ENCODE measurements at regions not wholly inside any gene's neighbourhood (a gene's known extent, or its start where the extent isn't known, plus 50 kb on each side); places are given as distances from the start of the nearest gene placed in this dataset.
"Not testable (repeated sequence)": the region's sequence is repeated elsewhere in the genome, so short reads cannot be mapped to it uniquely, and the experiment has no call there.

DNA sequence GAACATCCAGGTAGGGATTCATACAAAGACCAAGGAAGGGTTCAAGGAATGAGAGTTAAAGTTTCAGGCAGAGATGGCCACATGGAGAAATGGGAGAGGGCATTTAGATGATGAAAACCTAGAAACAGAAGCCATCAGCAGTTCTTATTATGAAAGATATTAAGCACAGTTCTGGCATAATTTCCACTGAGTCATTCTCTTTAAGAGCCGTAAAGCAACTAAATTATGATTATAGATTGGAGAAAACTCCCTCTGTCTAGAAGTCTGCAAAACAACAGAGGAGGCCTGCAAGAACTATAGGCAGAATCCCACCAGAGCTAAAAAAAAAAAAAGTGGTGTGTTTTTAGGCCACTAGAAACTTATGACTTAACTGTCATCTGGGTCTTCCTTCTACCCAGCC, 157.1 kb upstream of the MPDZ start:
- DNase-seq, result peak; percentile 20

DNA sequence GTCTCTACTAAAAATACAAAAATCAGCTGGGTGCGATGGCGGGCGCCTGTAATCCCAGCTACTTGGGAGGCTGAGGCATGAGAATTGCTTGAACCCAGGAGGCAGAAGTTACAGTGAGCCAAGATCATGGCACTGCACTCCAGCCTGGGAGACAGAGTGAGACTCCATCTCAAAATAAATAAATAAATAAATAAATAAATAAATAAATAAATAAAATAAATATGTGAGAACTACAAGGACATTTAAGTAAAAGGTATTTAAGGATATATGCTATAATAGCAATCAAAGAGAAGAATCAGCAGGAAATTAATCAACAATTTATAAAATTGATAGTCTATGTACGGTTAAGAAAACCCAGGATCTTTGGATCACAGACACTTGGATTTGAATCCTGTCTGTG, 154.0 kb upstream of the MPDZ start:
- DNase-seq, result not testable (repeated sequence)

DNA sequence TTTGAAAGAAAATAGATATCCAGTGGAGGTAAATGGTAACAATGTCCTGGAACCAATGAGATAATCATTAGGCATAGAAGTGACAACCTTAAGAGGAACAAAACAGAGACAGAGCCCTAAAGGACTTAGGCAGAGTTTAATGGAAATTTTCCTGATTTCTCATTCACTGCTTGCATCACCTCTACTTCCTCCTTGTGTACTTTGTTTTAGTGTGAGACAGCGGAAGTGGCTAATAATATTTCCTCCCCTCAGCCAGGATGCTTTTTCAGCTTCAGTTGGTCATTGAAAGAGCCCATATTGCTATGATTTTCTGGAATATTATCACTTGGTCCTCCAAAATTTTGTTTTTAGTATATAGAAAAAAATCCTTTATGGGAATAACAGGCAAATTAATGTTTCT, 153.4 kb upstream of the MPDZ start:
- no peak for DNase-seq

DNA sequence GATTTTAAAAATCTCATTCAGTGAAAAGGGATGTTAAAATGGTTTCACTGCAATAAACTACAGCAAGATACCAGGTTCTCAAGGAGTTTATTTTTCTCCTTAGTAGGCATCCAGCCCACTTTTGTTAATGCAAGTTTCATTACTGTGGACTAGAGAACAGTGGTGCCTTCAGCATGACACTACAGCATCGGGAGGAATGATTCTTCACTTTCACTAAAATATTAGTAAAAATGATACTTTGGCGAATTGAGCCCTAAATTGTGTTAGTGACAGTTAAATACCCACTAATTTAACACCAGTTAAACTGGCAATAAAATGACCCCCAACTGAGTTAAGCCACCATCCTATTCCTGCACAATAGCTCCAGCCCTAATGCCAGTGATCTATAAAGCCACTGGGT, 152.2 kb upstream of the MPDZ start:
- no peak for DNase-seq

DNA sequence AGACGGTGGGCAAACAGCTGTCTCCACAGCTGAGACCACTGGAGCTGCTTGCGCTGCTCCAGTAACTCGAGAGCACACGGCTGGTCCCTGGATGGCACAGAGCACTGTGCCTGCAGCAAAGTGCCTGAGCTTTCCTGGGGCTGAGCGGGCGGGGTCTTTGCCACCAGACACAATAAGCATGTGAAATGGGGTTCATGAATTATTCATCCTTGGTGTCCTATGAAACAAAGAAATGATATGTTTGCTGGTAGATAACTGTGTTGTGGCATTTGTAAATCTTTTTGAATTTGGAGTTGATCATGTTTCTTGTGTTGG, 151.7 kb upstream of the MPDZ start:
- DNase-seq, result no peak

DNA sequence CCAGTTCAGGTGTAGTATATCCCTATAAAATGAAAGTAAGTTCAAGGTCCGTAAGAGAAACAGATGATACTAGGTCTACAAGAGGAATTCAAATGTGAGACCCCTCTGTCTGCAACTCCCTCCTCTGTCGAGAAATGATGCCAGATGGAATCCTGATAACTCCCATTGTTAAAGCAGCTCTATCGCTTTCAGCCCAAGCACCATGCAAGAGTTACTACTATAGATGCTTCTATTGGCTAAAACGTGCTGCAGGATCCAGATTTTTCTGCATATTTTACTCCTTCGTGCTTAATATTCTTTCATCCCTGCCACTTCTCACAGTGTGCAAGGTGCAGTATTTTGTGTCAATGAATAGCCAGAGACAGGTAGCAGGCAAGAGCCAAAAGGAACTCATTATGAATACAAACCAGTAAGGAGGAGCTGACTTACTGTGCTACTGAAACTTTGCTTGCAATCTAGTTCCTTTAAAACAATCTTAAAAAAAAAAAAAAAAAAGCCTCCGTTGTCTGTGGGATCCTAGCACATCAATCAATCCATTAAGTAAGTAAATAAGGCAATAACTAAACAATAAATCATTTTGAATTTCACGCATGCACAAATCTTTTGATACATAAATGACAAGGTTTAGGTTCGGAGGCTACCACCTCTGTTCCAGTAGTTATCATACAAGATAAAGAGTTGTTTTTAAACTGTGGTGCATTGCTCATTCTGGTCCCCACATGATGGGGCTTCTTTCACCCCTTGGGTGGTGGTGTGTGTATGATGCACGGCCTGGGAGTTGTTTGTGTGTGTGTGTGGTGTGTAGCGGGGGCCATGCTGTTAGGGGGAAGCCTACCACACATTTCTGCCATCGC, 151.1 kb upstream of the MPDZ start:
- DNase-seq, result no peak

DNA sequence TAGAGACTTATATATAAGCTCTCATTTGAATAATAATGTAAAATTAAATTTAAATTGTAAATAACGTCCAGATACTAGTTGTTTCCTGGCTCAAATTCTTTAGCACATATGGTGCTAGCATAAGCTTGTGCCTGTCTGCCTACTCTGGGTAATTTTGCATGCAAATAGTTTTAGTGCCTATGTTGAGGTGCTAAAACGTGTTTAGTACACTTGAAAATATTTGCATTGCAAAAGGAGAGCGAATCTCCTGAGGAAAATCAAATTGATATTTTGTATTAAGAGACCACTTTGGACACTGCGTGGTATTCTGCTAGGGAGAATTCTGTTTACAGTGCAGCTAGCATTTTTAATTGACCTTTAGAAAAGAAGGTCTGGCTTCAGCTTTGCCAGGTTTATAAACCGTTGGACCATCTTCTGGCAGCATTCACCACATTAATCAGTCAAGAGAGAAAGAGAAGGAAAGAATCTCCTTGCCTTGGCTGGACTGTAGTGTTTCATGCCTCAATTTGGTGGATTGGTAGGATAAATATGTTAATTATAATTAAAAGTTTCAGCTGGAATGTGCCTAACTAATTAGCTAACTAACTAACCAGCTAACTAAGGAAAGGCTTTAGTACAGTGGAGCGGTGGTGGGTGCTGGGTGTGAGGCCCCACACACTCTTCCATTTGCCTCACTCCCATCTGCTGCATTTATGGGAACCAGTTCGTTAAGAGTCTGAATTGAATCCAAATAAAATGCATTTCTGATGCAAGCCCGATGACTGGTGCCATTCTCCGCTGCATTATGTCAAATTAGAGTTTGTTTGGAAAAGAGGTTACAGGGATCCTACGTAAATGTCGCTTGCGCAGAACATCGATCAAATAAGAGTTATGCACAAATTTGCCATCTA, 150.1 kb upstream of the MPDZ start:
- DNase-seq, result no peak

DNA sequence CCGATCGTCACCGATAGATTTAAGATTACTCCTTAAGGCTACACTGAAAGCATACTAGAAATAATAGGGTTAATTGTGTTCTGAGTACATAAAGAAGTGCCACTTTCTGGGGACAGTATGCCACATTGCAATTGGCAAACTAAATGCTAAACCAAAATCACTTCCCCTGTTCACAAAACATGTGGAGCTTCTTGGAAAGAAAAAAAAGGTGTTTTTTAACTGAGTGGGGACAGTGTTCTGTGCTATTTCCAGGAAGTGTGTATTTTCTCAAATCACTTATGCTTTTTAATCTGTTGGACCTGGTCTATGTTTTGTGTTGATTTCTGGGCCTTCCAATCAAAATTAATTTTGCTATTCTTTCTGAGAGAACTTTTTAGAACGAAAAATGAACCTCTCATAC, 149.3 kb upstream of the MPDZ start:
- DNase-seq, result no peak

DNA sequence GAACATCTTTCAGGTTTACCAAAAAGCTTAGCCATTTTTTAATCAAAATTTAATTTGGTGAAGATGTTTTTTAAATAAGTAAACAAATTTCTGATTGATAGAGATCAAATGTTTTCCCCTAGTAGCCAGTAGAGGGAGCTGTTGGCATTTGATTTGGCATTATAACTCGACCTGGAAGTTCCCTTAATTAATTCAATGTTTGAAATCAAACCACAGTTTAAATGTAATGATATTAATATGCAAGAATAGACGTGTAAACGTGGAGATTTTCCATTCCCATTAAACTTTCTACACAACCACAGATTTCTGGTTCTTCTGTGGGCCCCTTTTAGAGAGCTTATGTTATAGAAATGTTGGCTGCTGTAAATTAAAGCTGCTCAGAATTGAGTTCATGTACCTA, 148.1 kb upstream of the MPDZ start:
- peak; percentile 42 for DNase-seq

DNA sequence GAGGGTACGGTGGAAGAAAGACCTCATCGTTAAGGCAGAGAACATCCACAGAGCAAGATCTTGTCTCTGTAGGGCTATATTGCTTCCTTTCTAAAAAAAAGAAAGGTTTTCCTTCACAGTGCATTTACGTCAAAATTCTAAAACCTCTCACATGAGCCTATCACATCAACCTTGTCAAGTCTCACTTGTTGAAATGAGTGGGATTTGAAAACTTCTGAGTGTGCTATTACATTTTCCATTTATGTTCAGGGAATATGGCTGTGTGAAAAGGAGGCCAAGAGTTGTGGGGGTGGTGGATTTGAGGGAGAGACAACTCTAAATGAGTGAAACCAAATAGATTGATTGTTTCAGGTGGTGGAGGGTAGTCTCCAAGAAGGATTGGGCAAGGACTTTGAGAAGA, 147.1 kb upstream of the MPDZ start:
- no peak for DNase-seq

DNA sequence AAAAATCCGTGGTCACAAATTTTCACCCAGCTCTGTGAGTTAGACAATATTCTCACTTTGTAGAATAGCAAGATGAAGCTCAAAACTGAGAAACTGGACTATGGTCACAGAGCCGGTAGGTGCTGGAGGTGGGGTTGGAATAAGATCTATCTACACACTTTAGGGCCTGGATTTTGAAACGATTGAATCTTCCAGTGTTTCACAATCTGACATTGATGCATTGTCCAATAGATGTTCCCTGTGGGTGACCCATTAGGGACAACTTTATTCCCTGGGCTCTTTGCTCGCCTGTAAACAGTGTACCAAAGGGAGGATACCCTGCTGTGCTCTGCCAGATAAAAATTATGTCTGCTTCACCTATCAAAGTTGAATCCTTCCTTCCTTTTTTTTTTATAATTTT, 145.4 kb upstream of the MPDZ start:
- DNase-seq, result no peak

DNA sequence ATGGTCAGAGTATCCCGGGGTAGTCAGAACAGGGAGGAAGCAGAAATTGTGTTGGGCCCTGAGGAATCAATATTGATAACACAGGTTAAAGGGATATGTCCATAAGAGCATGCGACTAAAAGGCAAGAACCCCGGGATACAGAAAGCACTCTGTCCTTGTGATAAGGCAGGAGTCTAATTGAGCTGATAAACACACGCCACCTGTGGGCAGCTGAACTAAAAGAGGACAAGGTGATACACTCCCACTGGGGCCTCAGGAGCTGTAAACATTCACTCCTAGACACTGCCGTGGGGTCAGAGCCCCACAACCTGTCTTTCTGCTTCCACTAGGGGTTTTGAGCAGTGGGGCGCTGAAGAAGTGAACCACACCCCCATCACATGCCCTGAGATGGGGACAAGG, 144.7 kb upstream of the MPDZ start:
- DNase-seq, result no peak

DNA sequence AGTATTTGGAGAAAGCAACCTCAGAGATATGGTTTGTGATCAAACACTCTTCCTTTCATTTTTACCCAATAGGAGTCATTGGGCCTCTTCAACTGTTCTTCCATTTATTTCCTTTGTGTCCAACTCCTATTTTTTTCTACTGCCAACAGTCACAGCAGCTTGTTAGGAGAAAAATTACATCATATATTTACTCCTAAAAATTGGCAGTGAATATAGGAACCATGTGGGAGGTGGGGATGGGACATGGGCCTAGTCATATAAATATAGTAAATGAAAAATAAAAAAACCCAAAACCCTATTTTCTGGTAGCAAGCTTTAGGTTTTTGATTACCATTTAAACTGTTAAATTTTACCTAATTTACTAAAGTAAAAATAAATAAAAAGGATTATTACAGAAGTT, 134.9 kb upstream of the MPDZ start:
- no peak for DNase-seq

DNA sequence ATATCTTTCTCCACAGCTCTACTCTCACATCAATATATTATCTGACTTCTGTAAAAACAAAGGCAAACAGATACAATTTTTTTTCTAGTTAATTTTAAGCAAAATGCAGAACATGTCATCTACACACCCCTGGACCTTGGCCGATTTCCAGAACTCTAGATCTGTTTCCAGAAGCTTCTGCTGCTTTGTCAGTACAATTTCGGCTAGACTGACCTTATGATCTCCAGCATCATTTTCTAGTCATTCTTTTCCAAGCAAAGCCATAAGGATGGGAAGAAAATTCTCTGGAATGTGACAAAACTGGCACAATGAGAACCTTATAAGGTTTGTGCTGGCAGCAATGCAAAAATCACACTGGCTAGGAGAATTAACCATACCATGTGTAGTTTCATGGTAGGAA, 132.8 kb upstream of the MPDZ start:
- peak; percentile 8 for DNase-seq

DNA sequence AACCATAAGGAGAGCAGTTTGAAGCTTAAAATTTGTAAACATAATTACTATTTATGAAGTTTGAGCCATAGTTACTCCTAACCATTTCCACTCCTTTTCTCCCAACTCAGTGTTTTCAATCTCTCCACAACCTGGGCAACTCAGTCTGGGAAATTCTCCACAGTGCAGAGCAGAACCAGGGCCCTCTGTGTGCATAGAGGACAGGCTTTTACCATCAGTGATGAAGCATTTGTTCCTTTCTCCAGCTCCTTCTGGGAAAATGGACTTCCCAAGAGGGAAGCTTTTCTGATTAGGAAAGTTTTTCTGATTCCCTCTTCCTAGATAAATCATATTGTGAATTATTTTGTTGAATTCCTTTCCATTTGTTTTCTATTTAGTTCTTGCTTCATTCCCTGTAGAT, 132.3 kb upstream of the MPDZ start:
- DNase-seq, result no peak

DNA sequence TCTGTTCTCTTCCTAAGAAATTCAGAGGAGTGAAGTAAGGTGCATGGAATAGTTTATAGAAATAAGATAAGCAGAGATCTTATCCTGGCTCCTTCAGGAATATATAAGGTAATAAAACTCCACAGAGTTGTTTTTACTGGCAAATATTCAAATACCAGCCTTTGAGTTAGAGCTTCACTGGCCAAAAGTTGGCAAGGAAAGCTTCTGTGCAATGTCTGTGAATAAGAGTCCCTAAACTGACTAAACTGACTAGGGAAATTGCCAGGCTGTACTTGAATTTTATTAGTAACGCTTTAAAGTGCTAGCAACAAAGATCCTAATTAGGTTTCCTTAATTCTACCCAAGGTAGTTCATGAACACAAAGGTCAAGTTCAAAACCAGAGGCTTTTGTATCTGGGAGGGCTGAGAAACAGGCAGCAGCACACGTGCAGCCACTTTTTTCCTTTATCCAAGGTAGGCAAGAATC, 131.1 kb upstream of the MPDZ start:
- peak; percentile 10 for DNase-seq

DNA sequence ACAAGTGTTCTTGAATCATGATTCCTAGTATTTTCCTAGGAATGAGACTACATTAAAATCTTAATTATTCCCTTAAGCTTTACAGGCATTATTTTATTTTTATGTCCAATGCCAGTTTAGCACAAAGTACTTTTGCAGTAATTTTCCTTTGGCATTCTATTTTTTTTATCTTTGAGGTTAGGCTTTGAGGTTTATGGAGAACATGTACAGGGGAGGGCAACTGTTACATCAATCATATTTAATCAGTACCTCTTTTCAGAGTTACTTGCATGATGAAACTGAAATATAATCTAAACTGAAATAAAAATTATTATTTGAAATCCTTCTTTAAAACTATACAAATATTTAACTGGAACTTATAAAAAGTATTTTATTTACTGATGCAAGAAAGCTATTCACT, 118.2 kb upstream of the MPDZ start:
- DNase-seq, result no peak

DNA sequence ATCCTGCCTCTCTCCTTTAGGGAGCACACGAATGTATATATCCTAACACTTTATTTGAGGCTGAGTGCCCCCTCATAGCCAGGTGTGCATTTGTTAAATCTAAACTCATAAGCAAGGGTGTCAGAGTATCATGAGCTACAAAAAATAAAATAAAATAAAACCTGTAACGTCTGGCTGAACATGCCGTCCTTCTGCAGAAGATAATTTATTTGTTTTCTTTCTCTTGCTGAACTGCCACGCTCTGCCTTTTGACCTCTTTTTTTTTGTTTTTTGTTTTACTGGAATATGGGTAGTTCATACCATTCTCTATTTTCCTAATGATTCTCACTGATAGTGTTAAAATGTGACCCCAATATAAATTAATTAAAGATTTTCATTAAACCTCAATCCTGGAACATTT, 117.7 kb upstream of the MPDZ start:
- DNase-seq, result no peak

DNA sequence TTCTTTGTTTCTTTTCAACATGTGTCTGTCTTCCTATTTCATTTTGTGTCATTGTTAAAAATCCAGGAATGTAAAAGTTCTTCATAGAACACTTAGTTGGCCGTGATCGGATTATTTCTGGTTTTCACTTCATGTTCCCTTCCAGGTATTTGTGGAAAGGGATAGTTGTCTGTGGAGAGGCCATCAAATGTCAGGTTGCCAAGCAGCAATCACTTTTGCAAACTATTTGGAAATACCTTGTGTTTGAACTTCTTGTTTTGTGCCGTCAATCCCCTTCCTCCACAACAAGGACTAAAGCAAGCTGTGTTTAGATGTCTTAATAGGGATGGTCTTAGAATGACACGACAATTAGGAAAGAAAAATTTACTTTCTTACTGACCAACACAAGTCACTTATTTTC, 116.9 kb upstream of the MPDZ start:
- DNase-seq, result no peak

DNA sequence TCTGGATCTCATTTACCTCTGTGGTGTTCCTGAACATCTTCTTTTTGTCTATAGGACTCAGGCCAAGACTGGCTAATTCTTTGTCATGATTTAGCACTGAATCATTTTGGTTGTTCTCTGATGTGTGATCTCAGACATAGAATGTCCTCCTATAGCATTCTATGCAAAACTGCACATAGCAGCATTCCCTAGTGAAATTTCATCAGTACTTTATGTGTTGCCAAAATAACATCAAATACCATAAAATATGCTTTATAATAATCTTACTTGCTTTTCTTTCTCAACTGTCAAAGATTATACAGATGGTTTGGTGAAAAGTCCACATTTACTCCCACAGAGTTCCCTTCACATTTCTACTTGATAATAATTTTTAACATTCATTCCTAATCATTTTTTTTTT, 115.7 kb upstream of the MPDZ start:
- peak; percentile 77 for DNase-seq

DNA sequence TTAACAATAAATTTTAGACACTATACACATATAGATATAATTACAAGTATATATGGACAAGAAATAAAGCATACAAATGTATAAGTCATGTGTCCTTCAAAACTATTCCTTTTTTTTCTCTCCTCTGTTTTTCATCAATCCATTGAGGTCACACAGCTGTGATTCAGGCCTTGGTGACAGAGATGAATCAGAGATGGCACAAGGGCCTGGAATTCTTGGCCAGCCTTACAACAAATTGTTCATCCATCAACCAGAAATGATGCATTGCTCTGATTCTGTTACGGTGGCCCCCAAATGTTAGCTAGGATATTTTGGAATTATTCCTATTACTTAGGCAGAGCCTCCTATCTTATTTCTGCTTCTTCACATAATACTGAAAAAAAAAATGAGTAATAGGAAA, 108.7 kb upstream of the MPDZ start:
- DNase-seq, result peak; percentile 76

DNA sequence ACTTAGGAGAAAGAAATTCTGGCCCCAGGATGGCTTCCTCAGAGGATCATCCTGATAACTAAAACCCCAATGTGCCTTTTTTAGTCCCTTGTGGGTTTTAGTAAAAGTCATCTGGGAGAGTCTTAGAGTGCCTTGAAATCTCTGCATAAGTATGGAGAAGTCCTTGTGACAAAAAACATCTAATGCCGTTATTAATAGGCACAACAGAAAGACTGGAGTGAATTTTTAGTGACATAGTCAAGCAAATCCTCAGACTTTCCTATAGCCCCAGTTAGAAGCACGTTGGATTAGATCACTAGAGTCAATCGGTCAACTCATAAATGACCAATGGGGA, 108.2 kb upstream of the MPDZ start:
- DNase-seq, result no peak

DNA sequence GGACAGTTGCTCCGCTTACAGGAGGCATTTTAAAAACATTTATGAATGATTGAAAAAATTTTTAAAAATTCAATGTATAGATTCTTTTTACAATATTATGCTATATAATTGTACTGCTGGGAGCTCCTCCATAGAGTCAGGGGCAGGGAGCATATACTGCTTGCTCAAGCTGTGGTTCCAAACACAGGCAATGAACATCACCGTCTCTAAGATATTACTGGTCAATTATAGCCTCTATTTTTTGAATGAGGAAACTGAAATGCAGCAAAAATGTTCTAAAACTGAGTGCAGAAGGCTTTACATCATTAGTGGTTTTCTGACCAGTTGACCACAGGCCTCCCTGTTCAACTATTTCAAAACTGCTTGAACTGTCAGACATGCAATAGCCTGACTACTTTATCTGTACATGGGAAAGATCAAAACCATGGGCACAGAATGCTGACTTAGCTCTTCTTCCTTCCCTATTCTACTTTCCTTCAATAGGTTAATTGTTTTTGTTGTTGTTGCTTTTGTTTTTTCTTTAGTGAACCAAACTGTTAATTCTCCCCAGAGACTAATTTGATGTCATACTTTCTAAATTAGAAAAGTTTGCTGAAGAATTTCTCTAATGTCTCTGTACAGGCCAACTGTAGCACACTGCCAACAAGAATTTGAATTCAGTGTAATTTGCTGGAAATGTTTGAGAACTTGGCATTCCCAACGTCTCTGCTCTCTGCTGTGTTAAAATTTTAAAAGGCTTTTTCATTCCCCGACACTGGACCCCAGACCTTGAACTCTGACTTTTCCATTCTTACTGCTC, 107.6 kb upstream of the MPDZ start:
- peak; percentile 76 for DNase-seq

All from fibroblast of skin of abdomen (primary cell).